NOMO-1 (cell line): ENCODE measurements at regions not wholly inside any gene's neighbourhood (a gene's known extent, or its start where the extent isn't known, plus 50 kb on each side); places are given as distances from the start of the nearest gene placed in this dataset.
"Not testable (repeated sequence)": the region's sequence is repeated elsewhere in the genome, so short reads cannot be mapped to it uniquely, and the experiment has no call there.

Experiments used
- DNase-seq, 2 experiments: peaks; one replicate each; lab custom pipeline; 2025; ENCODE audit not compliant: unreplicated experiment in 2 of 2; lab: John Stamatoyannopoulos, UW

DNA sequence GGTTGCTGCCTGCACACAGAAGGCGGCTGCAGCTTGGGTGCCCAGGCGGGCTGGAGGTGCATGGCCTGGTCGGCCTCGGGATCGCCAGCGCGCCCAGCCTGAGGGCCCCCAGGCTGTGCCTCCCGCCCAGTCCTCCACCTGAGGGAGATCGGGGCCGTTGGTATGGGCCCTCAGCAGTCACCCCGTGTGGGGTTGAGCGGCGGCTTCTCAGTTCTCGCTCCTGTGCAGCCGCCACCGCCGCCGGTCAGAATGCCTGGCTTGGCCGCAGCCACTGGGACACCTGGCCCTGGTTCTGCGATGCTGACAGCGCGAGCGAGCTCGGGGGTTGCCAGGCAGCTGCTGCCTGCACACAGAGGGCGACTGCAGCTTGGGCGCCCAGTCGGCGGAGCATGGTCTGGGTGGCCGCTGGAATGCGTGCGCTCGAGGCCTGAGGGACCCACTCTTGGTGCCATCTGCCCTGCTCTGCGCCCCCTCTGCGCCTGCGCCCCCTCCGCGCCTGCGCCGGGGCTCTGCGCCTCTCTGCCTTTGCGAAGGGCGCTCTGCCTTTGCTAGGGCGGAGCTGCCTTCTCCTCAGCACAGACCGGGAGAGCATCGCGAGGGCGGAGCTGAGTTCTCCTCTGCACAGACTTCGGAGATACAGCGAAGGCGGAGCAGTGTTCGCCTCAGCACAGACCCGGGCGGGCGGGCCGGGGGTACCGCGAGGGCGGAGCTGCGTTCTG is 84.6 kb upstream of the ZNG1F start:
- DNase-seq, result not testable (repeated sequence)

DNA sequence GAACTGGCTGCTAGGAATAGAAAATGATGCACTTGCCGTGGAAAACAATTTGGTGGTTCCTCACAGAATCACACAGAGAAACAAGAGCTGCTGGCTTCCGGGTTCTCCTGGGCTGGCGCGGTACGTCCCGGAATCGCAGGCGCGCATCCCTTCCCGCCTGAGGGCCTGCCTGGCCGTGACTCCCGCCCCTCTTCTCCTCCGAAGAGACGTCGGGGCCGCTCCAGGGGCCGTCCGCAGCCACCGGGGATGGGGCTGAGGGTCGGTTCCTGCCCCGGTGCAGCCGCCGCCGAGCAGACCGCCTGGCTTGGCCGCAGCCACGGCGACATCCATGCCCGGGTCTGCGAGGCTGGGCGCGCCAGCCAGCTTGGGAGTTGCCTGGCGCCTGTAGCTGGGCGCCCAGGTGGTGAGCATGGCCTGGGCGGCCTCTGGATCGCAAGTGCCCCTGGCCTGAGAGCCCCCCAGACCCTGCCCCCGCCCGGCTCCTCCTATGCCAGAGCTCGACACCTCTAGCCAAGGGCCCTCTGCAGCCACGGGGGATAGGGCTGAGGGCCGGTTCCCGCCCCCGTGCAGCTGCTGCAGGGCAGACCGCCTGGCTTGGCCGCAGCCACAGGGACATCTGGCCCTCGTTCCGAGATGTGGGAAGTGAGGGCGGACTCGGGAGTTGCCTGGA is 83.9 kb upstream of the ZNG1F start:
- not testable (repeated sequence) for DNase-seq

DNA sequence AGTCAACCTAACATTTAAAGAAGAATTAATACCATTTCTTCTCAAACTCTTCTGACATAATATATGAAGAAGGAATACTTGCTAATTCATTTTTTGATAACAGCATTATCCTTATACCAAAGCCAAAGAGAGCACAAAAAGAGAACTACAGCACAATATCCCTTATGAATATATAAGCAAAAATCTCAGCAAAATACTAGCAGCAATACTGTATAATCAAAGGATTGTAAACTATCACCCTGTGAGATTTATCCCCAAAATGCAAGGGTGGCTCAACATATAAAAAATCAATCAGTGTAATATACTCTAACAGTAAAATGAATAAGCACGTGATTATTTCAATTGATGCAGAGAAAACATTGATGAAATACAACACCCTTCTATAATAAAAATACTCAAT is 81.9 kb upstream of the ZNG1F start:
- not testable (repeated sequence) for DNase-seq

DNA sequence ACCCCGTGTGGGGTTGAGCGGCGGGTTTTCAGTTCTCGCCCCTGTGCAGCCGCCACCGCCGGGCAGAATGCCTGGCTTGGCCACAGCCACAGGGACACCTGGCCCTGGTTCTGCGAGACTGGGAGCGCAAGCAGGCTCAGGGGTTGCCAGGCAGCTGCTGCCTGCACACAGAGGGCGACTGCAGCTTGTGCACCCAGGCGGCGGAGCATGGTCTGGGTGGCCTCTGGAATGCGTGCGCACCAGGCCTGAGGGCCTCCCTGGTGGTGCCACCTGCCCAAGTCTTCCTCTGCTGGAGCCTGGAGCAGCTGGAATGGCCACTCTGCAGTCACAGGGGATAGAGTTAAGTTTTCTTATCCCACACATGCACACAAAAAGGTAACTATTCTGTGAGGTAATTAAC is 80.4 kb upstream of the ZNG1F start:
- DNase-seq, result not testable (repeated sequence)

DNA sequence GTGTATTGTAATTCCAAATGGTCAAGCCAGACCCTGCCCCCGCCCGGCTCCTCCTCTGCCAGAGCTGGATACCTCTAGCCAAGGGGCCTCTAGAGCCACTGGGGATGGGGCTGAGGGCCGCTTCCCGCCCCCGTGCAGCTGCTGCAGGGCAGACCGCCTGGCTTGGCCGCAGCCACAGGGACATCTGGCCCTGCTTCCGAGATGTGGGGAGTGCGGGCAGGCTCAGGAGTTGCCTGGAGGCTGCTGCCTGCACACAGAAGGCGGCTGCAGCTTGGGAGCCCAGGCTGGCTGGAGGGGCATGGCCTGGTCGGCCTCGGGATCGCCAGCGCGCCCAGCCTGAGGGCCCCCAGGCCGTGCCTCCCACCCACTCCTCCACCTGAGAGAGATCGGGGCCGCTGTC is 79.9 kb upstream of the ZNG1F start:
- DNase-seq, result not testable (repeated sequence)

DNA sequence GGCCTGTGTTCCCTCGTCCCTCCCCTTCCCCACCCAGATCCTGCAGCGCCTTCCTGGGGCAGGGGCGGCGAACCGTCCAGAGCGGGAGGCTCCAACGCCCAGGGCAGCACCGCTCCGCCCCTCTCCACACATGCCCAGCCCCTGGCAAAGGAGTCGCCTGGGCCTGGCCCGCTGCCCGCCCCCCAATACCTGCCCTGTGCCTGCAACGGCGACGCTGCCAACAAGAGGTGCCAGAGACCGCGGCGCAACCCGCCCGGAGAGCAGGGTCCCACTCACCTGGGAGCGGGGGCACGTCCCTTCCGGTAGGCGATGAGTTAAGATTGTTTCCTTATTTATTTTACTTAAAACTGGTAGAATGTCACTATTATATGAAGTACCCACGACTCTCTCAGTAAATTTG is 77.5 kb upstream of the ZNG1F start:
- DNase-seq, result not testable (repeated sequence)

DNA sequence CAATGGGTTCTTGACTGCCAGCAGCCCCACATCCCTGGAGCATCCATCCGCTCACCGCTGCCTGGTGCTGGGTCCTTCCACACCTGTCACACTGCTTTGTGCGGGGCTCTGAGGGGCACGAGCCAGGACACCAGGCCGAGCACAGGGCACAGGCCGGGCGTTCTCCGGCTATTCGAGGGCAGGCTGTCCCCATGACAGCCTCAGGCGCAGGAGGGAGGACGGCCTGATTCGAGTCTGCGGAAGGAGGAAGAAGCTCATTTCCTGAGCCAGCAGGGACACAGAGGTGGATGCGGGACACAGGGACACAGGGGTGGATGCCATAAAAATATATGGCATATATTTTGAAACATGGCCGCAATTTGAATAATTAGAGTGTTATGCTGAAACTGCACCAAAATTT is 76.9 kb upstream of the ZNG1F start:
- not testable (repeated sequence) for DNase-seq

DNA sequence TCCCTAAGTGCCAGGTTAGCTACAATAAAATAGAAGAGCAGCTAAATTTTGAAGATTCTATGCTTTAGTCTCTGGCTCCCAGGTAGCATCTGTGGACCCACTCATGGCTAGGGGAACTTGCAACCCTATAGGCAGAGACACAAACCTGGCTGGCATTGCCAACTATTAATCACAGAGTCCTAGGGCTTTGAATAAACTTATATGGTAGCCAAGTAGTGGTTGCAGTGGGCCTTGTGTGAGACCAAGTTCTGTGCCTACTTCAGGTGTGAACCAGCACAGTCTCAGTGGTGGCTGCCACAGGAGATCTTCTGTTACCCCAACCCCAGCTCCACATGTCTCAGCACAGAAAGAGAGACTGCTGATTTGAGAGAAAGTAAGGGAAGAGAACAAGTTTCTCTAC is 62.9 kb upstream of the ZNG1F start:
- not testable (repeated sequence) for DNase-seq

DNA sequence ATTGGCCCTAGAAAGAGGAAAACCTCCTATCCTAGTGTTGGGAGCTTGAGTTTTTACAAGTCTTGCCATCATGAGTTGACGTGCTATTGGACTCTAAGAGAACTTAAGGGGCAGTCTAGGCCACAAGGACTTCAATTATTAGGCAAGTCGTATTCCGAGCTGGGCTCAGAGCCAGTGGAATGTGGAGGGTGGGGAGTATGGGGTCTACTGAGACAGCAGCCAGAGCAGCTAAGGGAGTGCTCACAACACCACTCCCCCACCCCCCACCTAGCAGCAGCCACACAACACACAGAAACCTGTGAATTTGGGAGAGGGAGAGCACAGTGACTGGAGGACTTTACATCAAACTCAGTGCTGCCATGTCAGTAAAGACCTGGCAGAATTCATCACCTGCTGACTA is 62.0 kb upstream of the ZNG1F start:
- DNase-seq, result not testable (repeated sequence)

DNA sequence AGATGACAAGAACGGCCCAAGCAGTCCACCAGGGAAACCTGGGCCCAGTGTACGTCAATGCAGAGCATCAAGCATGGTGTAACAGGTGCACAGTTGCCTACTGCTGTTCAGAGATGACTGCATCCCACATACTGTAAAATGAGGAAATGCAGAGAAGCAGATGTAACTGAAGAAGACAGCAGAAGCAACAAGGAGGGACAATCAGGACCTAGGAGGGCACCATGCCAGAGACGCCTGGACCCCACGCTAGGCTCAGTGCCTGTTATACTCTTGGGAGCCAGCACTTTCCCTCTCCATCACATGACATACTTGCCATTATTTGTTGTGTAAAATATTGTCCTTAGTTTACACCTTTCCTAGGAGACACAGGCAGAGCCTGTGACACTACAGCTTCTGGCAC is 57.6 kb upstream of the ZNG1F start:
- DNase-seq, result not testable (repeated sequence)
